ENCODE measurements at regions not wholly inside any gene's neighbourhood (a gene's known extent, or its start where the extent isn't known, plus 50 kb on each side); places are given as distances from the start of the nearest gene placed in this dataset.

GRCh38 chr5:135235551-135236227, 163.3 kb downstream of the MACROH2A1 start:
- no peak for DNase-seq (ENCODE audit: low read depth)

DNA sequence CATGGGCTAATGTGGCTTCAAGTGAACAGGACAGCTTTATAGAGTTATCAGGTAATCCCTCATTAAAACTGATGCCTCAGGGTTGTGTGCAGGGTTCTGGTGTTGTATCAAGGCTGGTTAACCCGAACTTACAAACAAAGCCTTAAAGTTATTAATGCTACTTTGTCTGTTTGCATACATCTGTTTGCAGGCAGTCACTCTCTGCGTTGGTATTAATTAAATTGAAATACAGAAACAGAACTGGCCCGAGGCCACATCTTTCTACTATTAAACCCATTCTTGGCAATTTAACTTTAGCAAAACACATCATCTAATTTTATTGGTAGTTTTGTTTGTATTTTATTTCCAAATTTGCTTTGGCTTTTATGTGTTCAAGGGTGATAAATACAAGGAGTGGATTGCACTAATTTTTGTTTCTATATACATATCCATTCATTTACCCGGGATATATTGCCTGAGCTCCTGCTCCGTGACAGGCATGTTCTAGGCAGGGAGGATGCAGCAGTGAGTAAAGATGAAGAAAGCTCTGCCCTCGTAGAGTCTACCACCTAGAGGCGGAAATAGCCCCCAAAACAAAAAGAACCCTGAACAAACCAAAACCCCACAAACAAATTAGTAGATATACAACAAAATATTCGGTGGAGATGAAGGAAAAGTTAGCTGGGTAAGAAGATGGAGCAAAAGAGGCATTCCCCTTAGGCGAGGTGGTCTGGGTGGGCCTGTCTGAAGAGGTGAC, 164.2 kb downstream of the MACROH2A1 start:
- DNase-seq (ENCODE audit: low read depth), result no peak

DNA sequence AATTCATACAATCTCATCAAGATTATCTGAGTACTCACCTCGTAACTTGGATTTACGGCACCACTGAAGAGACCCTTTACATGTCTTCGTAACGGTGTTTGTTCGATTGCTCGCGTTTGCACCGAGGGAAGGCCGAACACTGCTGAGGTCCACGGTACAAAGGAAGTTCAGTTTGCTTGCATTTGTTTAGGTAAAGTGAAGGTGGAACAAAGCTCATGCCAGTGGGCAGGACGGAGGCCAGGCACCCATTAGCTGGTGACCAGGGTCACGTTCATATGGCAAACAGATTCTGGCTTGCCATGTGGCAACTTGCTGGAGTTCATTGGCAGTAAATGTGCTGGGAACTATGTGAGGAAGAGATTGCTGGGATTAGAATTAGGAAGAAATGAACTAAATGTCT, 164.8 kb downstream of the MACROH2A1 start:
- DNase-seq (ENCODE audit: low read depth), result no peak

GRCh38 chr5:135233477-135233876, 165.6 kb downstream of the MACROH2A1 start:
- DNase-seq (ENCODE audit: low read depth), result no peak

GRCh38 chr5:135232958-135233357, 166.1 kb downstream of the MACROH2A1 start:
- no peak for DNase-seq (ENCODE audit: low read depth)

- DNase-seq (ENCODE audit: low read depth), result no peak
Measured at GRCh38 chr5:135231289-135231688, 167.7 kb downstream of the MACROH2A1 start.

DNA sequence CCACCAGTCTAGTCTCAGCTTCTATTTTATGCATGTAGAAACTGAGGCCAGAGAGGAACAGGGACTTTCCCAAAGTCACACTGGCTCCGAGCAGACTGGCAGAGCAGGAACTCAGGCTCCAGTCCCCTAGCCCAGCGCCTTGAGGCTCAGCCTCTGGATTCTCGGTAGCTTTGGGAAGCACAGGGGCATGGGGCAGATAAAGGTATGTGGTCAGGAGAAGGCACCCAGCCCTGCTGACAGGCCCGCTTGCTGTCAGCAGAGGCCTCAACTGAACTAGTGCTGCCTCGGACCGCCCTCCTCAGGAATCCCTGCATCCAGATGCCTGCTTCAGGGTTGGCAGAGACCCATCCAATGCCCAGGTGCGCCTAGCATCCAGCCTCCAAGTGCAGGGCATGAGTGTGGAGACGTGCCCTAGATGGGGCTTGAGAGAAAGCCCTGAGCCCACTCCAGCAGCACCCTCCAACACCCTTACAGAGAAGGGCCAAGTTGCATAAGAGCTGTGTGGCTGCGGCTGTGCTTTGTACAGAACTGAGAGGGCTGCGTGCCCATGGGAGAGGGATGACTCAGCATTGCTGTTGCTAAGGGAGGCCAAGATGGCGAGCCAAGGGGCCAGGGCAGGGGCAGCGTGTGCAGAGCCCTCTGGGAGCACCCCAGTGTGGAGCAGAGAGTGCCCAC, 168.6 kb downstream of the MACROH2A1 start:
- no peak for DNase-seq (ENCODE audit: low read depth)

GRCh38 chr5:135229679-135230132, 169.3 kb downstream of the MACROH2A1 start:
- no peak for DNase-seq (ENCODE audit: low read depth)

DNA sequence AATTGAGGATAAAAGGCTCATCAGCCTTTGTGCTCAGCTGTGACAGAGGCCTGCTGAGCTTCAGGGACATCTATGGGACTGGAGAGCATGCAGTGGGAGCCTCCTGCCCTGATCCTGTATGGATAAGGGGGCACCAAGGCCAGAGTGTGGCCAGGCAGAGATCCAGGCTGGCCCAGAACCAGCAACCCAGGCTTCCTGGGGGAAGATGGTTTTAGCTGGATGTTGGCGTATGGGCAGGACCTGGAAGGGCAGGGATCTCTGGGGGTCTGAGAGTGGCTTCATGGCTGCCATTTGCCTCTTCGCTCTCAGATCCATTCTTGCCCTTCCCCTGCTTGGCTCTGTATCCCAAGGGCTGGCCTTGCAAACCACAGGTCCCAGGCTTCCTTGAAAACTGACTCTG, 169.9 kb downstream of the MACROH2A1 start:
- no peak for DNase-seq (ENCODE audit: low read depth)

- no peak for DNase-seq (ENCODE audit: low read depth)
Measured at GRCh38 chr5:135228222-135228621, 170.8 kb downstream of the MACROH2A1 start.

- no peak for DNase-seq (ENCODE audit: low read depth)
Measured at GRCh38 chr5:135227064-135228022, 171.7 kb downstream of the MACROH2A1 start.

- no peak for DNase-seq (ENCODE audit: low read depth)
Measured at GRCh38 chr5:135225856-135226560, 173.0 kb downstream of the MACROH2A1 start.

GRCh38 chr5:135223891-135224625, 175.0 kb downstream of the MACROH2A1 start:
- no peak for DNase-seq (ENCODE audit: low read depth)

- no peak for DNase-seq (ENCODE audit: low read depth)
Measured at GRCh38 chr5:135223404-135223803, 175.6 kb downstream of the MACROH2A1 start.

DNA sequence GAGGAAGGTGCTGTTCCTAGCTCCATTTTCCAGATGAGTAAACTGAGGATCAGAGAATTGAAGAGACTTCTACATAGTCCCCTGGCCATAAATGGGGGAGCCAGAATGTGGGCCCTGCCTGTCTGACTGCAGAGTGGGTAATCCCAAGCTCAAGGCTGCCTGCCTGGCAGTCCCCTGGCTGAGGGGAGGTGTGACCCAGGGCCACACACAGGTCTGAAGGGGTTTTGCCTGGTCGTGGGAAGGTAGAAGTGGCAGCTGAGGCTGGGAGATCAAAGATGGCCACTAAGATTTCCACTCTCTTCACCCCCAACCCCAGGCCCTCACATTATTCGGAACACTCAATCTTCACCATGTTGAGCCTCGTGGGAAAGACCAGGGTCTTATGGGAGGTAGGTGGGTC, 176.3 kb downstream of the MACROH2A1 start:
- DNase-seq (ENCODE audit: low read depth), result no peak

DNA sequence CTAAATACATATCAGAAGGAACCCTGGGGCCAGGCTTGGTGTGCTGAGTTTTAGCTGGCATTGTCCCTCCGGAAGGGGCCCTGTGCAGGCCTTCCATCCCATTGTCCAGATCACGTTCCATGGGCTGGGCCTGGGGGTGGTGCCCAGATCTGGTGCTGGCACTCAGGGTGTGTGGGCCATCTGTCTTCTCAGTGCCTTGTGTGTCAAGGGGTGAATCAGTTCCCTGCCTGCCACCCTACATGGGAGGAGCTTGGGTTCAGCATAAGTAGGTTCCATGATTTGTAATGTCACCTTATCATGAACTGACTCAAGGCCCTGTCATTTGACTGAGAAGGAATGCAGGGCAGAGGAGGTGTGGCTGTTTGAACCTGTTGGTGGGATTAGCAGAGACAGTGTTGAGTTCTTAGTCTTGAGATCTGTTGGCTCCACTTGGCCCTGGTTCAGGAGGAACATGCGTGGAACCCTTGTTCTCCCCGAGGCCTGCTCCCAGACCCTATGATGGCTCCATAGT, 176.8 kb downstream of the MACROH2A1 start:
- DNase-seq (ENCODE audit: low read depth), result no peak

DNA sequence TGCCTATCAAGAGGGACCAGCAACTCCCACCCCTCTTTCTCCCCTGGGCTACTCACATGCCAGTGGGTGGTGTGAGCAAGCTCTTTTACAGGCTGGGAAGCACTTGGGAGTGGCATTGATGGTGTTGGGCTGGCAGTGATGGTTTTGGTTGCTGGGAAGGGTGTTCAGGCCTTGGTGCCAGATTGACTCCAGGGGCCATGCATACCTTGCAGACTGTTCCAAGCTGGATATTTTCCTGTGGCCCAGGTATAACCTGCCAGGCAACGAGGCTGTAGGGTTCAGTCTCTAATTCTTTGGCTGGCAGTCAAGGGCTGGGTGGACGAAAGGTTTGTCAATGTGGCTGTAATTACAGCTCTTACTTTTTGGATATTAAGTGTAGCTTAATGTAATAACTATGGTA, 177.3 kb downstream of the MACROH2A1 start:
- no peak for DNase-seq (ENCODE audit: low read depth)

DNA sequence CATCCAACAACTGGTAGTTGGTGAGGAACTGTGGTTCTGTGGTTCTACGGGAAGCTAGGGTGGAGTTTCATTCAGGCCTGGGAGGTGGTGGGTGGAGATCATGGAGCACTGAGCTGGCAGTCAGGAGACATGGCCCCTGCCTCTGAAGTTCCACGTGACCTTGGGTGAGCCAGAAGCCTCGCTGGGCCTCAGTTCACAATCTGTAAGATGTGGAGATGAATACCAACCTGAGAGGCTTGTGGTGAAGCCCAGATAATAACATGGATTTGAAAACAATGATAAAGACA, 177.9 kb downstream of the MACROH2A1 start:
- no peak for DNase-seq (ENCODE audit: low read depth)

GRCh38 chr5:135220394-135221186, 178.4 kb downstream of the MACROH2A1 start:
- no peak for DNase-seq (ENCODE audit: low read depth)
